Inferior parietal cortex (tissue), 1 donor: ENCODE measurements at regions not wholly inside any gene's neighbourhood (a gene's known extent, or its start where the extent isn't known, plus 50 kb on each side); places are given as distances from the start of the nearest gene placed in this dataset.
A peak's percentile ranks its signal among the peaks of the same experiment; 100 is the strongest.

Experiments used
- DNase-seq: peaks from one replicate; pipeline ENCODE4 v3.0.0-alpha.2; 2016; ENCODE audit errors: extremely low spot score

DNA sequence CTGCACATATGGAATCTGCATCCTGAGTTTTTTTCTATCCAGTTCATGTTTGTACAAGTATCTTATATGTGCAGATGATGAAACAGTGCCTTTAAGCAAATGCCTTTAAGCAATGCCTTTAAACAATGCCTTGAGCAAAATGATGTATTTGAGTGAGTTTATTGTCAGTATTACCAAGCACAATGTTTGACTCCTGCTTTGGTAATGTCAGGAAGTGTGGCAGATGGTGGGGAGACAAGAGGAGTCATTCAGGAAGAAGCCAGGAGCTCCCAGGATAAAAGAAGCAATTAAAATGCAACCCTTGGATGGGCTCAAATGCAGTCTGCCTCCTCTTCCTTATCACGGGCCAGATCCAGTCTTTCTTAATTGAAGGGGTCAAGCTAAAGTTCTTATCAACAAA, 108.7 kb upstream of the KCNJ15 start:
- DNase-seq = no peak

DNA sequence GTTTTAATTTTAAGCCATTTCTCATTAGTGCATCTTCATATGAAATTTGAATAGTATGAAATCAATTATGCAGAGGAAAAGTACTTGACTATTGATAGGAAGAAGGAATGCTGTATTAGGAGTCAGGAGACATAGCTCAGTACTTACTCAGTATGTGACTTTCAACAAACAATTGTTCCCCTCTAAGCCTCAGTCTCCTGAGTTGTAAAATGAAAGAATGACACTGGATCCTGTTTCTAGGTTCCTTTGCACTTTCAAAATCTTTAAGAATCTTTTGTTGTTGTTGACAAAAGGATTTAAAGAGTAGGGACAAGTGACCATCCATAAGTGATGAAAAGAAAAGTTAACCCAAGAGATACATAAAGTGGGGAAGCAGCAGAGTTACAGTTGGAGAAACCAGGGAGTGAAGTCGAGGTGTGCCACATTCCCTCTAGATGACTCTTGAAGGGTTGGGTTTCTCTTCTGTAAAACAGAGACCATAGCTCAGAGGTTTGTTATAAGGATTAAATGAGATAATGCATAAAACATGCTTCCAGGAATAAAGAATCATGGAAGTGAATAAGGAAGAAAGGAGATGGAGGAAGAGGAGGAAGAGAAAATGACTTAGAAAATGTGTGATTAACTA, 105.7 kb upstream of the KCNJ15 start:
- no peak for DNase-seq

DNA sequence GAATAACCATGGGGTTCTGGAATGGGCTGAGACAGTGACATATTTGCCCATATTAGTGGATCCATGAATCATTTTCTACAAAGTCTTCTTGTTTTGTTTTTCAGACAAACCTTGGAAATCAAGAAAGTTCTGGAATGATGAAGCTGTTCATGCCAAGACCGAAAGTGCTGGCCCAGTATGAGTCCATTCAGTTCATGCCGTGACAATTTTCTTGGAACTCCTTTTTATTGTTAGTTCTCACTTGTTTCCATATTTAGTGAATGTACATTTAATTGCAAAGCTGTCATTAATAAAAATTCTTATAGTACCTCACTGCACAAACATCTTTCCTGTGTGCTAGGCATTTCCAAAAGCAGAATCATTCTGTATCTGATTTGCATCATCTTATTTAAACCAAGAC, 100.6 kb upstream of the KCNJ15 start:
- DNase-seq = no peak

DNA sequence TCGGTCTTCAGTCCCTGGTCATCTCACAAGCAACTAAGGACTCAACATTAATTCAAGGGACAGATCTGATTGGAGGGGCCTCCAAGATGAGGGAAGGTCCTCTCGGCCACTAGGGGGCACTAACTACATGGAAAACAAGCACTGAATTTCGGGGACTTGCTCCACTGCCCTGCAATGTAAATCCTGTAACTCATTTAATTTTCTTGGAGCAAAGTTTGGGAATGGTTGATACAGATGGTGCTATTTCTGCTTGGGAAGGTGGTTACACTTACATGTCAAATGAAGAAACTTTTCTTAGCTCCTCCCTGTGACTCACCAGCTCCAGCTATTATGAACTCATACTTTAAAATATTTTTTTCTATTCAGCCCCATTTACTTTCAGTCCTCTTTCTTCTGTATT, 97.4 kb upstream of the KCNJ15 start:
- peak; percentile 53 for DNase-seq

DNA sequence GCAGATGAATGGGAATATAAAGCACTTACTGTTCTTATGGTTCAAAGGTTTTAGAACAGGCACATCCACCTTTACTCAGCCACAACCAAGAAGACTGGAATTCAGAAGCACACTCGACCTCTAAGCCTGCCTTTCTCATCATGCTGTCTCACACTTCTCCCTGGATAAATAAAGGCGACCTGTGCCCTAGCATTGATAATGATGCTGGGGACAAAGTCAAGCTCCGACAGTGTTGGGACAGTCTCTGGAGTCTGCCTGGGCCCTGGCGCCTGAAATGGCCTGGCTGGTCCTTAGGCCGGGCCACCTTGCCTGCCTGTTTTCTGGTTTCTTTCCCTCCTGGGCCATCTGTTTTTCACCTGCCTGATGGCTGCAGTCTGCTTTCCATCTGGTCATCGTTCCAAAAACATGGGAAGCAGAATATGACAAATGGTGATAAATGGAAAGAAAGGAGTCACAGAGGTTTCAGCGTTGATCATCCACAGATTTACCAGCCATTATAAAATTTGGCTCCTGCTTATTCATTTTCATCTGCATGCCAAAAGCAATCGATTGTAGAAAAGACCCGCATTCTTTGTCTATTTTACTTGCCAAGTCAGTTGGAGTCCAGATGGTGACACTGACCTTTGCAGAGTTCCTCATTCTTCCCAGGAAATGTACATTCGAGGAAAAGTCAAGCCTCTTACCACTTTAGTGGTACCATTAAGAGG, 91.2 kb upstream of the KCNJ15 start:
- DNase-seq = no peak

DNA sequence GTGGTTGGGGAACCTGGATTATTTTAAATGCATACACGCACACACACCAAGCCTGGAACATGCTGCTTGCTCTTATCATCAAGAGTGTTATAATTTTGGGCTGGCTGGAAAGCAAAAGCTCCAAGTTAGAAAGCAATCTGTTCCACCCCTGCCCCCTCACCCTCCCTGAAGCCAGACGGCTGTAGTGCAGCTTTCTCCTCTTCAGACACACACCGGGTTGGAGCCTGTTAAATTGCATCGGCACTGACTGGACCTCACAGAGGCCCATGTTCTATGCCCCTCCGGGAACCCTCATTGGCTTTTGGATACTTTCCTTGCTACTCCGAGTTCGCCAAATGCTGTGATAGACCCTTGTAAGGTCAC, 90.6 kb upstream of the KCNJ15 start:
- DNase-seq = no peak

DNA sequence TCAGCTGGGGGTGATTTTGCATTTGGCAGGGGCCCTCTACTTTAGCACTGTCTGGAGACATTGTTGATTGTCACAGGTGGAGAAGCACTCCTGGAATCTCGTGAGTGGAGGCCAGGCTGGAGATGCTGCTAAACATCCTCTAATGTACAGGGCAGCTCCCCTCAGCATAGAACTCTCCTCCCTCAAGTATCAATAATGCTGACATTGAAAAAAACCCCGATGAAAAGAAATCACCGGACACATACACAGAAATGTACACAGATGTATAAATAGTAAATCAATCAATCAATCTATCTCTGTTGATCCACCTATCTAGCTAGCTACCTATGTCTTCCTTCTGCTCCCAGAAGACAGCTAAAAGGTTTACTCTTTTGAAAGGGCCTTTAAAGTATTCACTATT, 89.4 kb upstream of the KCNJ15 start:
- no peak for DNase-seq

DNA sequence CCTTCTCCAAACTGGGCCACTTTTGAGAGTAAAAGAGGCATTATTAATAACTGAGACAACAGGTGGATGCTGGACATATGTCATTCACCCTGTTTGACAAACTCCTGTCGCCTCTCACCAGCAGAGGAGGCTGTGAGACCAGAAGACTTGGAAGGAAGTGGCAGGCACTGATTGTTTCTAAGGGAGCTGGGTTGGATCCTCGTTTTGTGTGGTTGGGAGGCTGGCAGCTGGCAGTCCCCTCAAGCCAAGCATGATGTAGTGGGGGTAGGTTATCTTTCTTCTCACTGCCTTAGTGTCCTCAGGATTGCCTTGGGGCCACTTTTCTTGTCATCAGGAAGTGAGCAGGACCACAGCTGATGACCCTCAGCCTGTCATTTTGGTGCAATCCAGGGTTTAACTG, 86.5 kb upstream of the KCNJ15 start:
- DNase-seq = no peak

DNA sequence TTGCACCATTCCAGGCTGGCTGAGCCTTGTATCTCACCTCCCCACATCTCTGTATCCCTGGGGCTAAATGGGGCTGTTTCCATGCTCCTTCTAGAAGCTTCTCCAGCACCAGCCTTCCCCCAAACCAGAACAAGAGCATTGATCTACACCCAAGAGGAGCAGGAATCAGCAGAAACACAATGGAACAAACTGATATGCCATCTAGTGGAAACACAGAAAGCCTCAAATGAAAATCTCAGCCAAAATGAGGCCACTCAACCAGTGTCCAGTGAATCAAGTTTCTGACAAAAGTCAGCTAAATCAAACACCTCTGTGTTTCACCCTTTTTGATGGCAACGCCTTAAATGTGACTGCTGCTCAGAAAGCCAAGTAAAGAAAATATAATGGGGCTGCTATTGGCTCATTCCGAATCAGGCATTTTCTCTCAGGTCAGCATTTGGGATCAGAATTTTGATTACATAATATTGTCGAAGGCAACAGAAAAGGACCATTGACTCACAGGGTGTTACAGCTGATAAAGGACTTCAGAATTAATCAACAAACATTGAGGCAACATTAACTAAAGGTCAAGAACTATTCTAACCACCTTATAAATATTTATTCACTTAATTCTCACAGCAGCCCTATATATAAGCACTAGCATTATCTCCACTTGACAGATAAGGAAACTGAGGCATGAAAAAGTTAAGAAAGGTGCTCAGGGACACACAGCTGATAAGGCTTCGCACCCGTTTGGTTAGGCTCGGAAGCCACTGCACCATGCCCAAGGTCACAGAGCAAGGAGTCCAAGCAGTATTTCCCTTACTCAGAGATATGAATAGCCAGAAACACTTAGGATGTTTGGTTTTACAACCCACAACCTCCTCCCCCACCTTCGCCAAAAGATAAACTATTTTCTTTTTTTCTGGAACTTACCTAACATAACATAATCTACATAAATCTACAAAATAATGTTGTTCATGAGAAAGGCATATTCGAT, 85.8 kb upstream of the KCNJ15 start:
- DNase-seq = peak; percentile 11

DNA sequence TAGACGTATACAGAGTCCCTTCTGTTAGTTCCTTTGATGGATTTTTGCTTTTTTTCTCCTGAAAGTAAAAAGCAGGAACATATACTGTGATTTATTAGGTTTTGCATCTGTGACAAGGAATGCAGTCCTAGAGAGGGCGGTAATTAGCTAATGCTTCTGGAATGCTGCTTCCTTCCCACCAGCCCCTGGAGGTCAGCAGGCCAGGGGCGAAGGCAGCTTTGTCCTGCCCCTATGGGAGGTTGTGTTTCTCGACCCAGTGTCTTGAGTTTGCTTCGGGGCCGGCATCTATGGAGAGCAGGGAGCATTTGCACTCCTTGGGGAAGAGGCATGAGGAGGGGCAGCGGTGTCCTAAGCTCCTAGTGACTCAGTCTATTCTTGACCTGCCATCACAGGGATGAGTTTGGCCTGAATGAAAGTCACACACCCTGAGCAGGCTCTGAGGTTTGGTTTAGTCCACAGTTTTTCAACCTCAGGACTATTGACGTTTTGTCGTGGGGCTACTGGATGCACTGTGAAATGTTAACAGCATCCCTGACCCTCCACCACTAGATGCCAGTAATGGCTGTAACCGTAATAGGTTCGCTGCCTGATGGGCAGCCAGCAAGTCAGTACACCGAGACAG, 85.0 kb upstream of the KCNJ15 start:
- DNase-seq = no peak

DNA sequence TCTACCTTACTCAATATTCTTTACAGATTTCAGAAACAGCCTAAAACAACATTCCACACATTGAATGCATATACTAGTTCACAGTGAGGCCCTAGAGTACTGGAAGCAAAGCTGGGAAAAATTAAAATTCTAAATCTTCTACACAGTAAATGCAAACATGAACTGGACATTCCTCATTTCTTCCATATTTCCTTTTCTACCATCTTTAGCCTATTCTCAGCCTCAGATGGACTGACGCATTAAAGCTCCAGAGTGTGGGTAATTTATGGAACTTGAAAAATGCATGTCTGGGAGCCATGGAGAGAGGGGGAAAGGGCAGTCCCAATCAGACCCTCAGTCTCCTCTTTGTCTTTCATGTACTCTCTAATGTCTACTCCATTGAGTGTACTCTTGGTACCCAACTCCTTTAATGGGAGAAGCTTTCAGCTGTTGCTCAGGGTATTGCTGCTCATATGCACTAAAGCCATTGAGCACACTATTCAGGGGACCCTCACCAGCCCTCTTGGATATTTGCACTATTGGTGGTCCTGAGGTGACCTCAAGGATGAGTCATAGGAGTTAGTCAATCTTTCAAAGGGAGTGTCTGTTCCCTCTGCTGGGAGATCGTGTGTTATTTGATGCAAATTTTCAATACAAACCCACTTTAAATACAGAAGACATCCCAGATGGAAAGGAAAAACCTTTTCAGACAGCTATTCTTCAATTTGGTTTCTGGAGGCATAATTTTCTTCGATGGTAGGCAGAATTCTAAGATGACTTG, 83.3 kb upstream of the KCNJ15 start:
- no peak for DNase-seq

DNA sequence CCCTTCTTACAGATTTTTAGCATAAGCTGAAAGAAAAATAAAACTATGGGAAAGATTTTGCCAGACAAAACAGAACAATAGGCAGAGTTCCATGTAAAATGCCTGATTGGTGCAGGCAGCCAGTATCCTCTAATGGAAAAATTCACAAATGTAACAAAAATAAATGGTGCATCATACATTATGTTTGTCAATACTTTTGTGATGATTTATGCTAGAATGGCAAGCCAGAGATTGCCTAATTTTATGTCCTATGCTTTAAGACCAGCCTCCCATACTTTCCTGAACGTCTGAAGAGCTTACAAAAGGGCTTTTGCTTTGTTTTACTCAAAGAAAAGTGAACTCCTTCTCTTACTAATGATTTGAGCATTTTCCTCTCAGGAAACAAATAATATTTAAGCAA, 81.5 kb upstream of the KCNJ15 start:
- DNase-seq = no peak

DNA sequence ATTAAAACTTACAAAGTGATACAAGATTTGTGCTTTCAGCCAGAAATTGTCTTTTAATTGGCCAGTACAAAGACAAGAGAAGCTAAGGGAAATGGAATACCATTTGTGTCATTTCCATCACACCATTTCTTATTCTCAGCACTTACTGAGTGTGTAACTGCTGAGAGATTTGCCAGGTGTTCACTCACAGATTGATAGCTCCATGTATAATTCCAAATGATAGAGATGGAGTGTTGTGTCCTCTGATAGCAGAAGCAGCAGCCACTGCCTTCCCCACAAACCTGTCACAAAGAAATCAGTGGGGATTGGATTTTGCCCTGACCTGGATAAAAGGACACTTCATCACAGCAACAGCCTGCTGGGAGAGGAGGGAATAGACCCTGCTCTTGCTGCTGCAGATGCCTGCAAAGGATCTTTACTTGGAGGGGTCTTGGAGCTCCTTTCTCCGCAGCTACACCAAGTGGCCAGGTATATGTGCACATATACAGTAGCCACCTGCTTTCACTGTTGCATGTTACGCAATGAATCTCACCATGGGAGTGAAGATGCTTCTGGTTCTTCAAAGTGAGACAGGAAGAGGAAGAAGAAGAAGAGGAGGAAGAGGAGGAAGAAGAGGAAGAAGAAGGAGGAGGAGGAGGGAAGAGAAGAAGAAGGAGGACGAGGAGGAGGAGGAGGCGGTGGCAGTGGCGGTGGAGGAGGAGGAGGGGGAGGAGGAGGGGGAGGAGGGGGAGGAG, 78.7 kb upstream of the KCNJ15 start:
- no peak for DNase-seq

DNA sequence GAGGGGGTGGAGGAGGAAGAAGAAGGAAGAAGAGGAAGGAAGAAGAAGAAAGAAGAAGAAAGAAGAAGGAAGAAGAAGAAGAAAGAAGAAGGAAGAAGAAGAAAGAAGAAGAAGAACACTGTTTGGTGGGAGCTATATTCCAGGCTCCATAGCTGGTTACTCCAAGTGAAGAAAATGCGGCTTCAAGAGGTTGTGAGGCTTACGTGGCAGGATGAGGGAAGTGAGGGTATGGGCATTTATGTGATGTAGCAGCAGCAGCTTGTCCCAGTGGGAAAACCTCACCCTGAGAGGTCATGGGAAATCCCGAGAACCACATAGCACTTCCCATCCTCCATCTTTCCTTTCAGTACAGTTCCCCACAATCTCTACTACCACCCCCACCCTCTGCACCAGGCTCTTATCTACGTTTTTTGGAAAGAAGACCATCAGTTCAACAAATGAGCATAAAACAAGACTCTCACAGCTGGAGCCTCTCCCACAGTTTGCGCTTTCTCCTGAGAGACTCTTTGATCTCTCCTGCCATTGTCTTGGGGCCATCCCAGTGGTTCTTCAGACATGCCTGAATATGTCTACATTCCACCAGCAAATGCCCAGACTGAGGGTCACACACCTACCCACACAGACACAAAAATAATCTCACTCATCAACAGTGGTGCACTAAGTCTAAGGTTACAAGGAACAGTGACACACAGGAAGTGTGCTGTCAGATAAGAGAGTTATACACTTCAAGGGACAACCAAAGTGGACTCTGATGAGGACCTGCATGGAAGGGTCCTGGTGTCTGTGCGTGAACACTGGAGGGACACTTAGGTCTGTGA, 77.9 kb upstream of the KCNJ15 start:
- no peak for DNase-seq

DNA sequence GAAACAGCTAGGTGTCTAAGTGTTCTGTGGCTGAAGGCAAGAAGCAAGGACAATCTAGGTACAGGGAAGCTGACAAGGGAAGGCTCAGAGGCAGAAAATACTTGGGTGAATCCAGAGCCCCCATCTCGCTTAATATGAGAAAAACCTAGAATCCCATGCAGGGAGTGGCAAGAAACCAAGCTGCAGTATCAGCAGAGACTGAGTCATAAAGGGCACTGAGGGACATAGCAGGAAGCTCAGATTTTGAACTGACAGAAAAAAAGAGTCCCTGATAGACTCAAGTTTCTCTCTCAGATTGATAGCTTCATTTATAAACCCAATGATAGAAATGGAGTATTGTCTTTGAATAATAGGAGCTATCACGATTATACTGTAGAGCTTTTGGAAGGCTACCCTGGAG, 77.3 kb upstream of the KCNJ15 start:
- no peak for DNase-seq

DNA sequence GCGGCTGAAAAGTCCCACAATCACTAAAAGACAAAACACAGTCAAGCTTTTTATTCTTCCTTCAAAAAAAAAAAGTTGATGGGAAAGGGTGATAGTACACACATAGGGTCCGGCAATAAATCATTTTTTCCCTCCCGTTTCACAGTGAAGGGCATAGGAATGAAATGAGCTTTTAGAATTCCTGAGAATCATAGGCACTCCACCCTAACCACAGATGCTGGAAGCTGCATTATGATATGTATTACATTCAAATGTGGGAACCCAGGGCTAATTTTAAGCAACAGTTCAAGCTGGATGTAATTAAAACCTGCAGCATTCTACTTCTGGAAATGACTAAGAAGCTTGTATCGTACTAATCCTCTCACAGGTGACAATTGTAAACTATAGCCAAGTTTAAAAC, 75.7 kb upstream of the KCNJ15 start:
- DNase-seq = no peak

DNA sequence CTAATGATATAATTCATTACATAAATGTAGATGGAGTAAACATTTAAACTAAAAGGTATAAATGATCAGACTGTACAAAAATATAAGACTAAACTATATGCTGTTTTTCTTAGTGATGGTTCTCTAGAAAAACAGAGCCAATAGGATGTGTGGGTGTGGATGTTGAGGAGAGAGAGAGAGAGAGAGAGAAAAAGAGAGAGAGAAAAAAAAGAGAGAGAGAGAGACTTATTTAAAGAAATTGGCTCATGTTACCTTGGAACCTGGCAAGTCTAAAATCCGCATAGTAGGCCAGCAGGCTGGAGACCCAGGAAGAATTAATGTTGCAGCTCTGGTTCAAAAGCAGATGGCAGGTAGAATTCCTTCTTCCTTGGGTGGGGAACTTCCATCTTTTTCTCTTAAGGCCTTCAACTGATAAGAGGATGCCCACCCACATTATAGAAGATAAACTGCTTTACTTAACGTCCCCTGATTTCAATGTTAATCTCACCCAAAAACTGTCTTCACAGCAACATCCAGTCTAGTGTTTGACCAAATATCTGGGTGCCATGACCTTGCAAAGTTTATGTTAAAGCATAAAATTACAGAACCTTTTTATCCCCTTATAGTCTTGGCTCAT, 74.3 kb upstream of the KCNJ15 start:
- DNase-seq = no peak

DNA sequence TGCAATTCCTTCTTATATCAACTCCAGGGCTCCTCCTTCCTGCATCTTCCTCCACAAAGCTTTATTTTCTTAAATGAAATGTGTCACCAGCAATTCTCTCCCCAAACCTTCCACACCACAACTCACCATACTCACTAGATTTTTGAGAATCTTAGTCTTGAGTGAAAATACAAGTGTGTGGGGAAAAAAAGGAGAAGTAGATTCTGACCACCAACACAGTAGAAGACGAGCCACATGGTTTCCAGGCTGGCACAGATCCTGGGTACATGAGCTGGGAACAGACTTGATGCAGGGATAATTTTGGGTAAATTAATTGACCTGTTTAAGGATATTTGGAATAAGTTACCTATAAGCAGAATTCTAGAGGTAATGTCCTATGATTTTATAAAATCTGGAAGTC, 72.8 kb upstream of the KCNJ15 start:
- DNase-seq = no peak

DNA sequence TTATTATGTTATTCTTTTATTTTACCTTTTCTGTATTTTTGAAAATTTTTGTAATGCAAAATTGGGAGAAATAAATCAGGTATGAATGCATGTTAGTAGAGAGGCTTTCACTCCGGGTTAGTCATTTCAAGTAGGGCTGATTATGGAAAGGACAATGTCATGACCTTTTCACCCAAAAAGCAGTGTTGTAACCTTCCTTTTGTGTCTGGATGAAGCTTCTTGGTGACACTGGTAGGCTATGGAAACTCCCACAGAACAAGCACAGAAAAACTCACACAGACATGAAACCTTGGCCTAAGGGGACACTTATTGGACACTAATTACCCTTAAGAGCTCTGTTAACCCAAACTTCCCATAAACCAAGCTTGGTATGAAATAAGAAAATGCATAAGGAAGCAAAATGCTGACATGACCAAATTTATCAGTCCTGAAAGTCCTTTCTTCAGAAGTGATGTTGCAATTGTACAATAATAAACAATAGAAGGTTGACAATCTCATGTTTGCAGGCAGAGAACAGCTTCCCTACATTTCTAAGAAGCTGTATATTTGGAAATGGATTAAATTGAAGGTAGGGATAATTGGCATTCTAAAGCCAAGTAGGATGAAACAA, 70.0 kb upstream of the KCNJ15 start:
- no peak for DNase-seq
